WTC11 (cell line): ENCODE measurements at regions not wholly inside any gene's neighbourhood (a gene's known extent, or its start where the extent isn't known, plus 50 kb on each side); places are given as distances from the start of the nearest gene placed in this dataset.

Experiments
- CBFB ChIP-seq: sonication (generic); formaldehyde crosslinking; IDR thresholded peaks from 2 replicates; pipeline ENCODE4 v1.8.1; 2022; ENCODE audit warnings: mild to moderate bottlenecking, low read depth, missing genetic modification reagents
- ESRRA ChIP-seq: sonication (generic); formaldehyde crosslinking; IDR thresholded peaks from 2 replicates; pipeline ENCODE4 v1.8.1; 2022; ENCODE audit warnings: mild to moderate bottlenecking, missing genetic modification reagents, borderline replicate concordance
- GRHL2 ChIP-seq: fragments of 250-450 bp; sonication (Bioruptor Pico); IDR thresholded peaks from 2 replicates; pipeline ENCODE4 v1.8.0; 2022; ENCODE audit warnings: mild to moderate bottlenecking, moderate library complexity; ENCODE audit not compliant: insufficient replicate concordance, severe bottlenecking
- MAX ChIP-seq: sonication (generic); formaldehyde crosslinking; IDR thresholded peaks from 2 replicates; pipeline ENCODE4 v1.8.0; 2022; ENCODE audit warnings: mild to moderate bottlenecking, missing genetic modification reagents
- TEAD1 ChIP-seq: sonication (generic); formaldehyde crosslinking; IDR thresholded peaks from 2 replicates; pipeline ENCODE4 v1.8.0; 2022; ENCODE audit warnings: mild to moderate bottlenecking, missing genetic modification reagents
- ZBTB21 ChIP-seq: sonication (generic); formaldehyde crosslinking; IDR thresholded peaks from 2 replicates; pipeline ENCODE4 v1.8.1; 2023; ENCODE audit warnings: mild to moderate bottlenecking, missing genetic modification reagents, borderline replicate concordance
- ZNF281 ChIP-seq: sonication (generic); formaldehyde crosslinking; IDR thresholded peaks from 2 replicates; pipeline ENCODE4 v1.8.0; 2023; ENCODE audit warnings: mild to moderate bottlenecking, missing genetic modification reagents
- TF ChIP-seq, protein P1 (sequence below): fragments of 200-600 bp; IDR thresholded peaks from 2 replicates; pipeline ENCODE4 v1.8.0; 2022; ENCODE audit warnings: antibody characterized with exemption
- TF ChIP-seq, protein P2 (sequence below): fragments of 250-450 bp; sonication (Bioruptor Pico); conservative IDR thresholded peaks from 2 replicates; pipeline ENCODE4 v1.9.0; 2021; ENCODE audit warnings: mild to moderate bottlenecking
- TF ChIP-seq, protein P3 (sequence below): sonication (generic); formaldehyde crosslinking; IDR thresholded peaks from 2 replicates; pipeline ENCODE4 v1.8.1; 2023; ENCODE audit warnings: mild to moderate bottlenecking, missing genetic modification reagents, moderate library complexity

DNA sequence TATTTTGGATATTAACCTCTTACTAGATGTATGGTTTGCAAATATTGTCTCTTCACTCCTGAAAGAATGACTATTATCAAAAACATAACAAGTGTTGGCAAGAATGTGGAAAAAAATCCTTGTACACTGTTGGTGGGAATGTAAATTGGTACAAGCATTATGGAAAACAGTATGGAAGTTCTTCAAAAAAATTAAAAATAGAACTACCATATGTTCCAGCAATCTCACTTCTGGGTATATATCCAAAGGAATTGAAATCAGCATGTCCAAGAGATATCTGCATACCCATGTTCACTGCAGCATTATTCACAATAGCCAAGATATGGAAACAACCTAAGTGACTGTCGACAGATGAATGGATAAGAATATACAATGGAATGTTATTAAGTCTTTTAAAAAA is 61.6 kb upstream of the KIT start:
- no peak for TF ChIP-seq ZNF281 (CRISPR knock-in tag)
- TF ChIP-seq, protein P1, sequence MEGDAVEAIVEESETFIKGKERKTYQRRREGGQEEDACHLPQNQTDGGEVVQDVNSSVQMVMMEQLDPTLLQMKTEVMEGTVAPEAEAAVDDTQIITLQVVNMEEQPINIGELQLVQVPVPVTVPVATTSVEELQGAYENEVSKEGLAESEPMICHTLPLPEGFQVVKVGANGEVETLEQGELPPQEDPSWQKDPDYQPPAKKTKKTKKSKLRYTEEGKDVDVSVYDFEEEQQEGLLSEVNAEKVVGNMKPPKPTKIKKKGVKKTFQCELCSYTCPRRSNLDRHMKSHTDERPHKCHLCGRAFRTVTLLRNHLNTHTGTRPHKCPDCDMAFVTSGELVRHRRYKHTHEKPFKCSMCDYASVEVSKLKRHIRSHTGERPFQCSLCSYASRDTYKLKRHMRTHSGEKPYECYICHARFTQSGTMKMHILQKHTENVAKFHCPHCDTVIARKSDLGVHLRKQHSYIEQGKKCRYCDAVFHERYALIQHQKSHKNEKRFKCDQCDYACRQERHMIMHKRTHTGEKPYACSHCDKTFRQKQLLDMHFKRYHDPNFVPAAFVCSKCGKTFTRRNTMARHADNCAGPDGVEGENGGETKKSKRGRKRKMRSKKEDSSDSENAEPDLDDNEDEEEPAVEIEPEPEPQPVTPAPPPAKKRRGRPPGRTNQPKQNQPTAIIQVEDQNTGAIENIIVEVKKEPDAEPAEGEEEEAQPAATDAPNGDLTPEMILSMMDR, result no peak
- TF ChIP-seq, protein P2, sequence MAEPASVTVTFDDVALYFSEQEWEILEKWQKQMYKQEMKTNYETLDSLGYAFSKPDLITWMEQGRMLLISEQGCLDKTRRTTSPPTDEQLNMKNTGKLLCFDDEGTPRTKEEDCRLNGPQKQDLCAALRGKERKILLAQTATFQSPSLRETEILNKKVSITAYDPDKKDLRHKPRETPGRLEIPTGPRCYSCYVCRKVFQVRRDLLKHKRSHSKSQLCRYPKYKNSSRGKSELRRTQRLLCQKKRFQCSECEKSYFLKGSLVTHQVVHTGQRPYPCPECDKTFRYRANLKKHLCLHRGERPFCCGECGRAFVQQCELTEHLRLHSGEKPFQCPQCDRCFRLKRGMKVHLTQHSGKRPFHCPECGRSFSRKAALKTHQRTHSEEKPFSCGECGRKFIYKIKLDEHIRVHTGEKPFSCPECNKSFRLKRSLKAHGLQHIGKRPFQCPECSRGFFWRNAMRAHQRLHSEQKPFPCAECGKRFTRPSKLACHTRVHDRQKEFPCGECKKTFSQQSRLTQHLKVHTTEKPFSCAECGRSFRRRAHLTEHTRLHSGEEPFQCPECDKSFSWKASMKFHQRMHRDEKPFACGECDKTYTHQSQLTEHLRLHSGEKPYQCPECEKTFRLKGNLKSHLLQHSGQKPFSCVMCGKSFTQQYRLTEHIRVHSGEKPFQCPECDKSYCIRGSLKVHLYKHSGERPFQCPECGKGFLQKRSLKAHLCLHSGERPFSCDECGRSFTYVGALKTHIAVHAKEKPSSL, result no peak
- TF ChIP-seq TEAD1 (CRISPR knock-in tag), result no peak
- TF ChIP-seq, protein P3, sequence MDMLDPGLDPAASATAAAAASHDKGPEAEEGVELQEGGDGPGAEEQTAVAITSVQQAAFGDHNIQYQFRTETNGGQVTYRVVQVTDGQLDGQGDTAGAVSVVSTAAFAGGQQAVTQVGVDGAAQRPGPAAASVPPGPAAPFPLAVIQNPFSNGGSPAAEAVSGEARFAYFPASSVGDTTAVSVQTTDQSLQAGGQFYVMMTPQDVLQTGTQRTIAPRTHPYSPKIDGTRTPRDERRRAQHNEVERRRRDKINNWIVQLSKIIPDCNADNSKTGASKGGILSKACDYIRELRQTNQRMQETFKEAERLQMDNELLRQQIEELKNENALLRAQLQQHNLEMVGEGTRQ (CRISPR knock-in tag), result no peak
- TF ChIP-seq ESRRA (CRISPR knock-in tag), result no peak
- TF ChIP-seq ZBTB21, result no peak
- no peak for TF ChIP-seq GRHL2 (CRISPR knock-in tag)
- no peak for TF ChIP-seq MAX
- TF ChIP-seq CBFB (CRISPR knock-in tag), result no peak
